NCI-H345 (cell line): ENCODE measurements at regions not wholly inside any gene's neighbourhood (a gene's known extent, or its start where the extent isn't known, plus 50 kb on each side); places are given as distances from the start of the nearest gene placed in this dataset.
"Not testable (repeated sequence)": the region's sequence is repeated elsewhere in the genome, so short reads cannot be mapped to it uniquely, and the experiment has no call there.

ENCODE experiments used
- DNase-seq: peaks from one replicate; lab custom pipeline; 2025; lab: John Stamatoyannopoulos, UW

GRCh38 chr1:58836408-58836807, 52.6 kb upstream of the JUN start:
- no peak for DNase-seq

GRCh38 chr1:58837886-58838285, 54.0 kb upstream of the JUN start:
- no peak for DNase-seq

- no peak for DNase-seq
These were observed 55.4 kb upstream of the JUN start for GRCh38 chr1:58839147-58839795.

GRCh38 chr1:58839846-58840835, 56.3 kb upstream of the JUN start:
- DNase-seq = no peak

GRCh38 chr1:58841455-58841854, 57.6 kb upstream of the JUN start:
- no peak for DNase-seq

- no peak for DNase-seq
These were observed 59.1 kb upstream of the JUN start for GRCh38 chr1:58842941-58843340.

GRCh38 chr1:58844176-58844575, 60.3 kb upstream of the JUN start:
- DNase-seq = no peak

- DNase-seq = no peak
These were observed 62.1 kb upstream of the JUN start for GRCh38 chr1:58845942-58846341.

GRCh38 chr1:58848818-58849411, 65.1 kb upstream of the JUN start:
- no peak for DNase-seq

- DNase-seq = no peak
These were observed 65.7 kb upstream of the JUN start for GRCh38 chr1:58849551-58849950.

- DNase-seq = no peak
These were observed 66.8 kb upstream of the JUN start for GRCh38 chr1:58850636-58851035.

- DNase-seq = no peak
These were observed 69.1 kb upstream of the JUN start for GRCh38 chr1:58852731-58853485.

- no peak for DNase-seq
These were observed 70.7 kb upstream of the JUN start for GRCh38 chr1:58854576-58854975.

GRCh38 chr1:58855274-58856165, 71.7 kb upstream of the JUN start:
- no peak for DNase-seq

GRCh38 chr1:58856281-58856680, 72.4 kb upstream of the JUN start:
- not testable (repeated sequence) for DNase-seq

- no peak for DNase-seq
These were observed 74.1 kb upstream of the JUN start for GRCh38 chr1:58857680-58858673.

GRCh38 chr1:58859769-58860485, 76.1 kb upstream of the JUN start:
- DNase-seq = no peak

- no peak for DNase-seq
These were observed 77.2 kb upstream of the JUN start for GRCh38 chr1:58861076-58861475.

GRCh38 chr1:58861506-58861905, 77.7 kb upstream of the JUN start:
- no peak for DNase-seq
